Renal cortex interstitium (tissue), 11 donors: ENCODE measurements at regions not wholly inside any gene's neighbourhood (a gene's known extent, or its start where the extent isn't known, plus 50 kb on each side); places are given as distances from the start of the nearest gene placed in this dataset.
"Not testable (repeated sequence)": the region's sequence is repeated elsewhere in the genome, so short reads cannot be mapped to it uniquely, and the experiment has no call there.

Source experiments
- DNase-seq, 11 donors: peaks; one replicate each; pipeline ENCODE4 v3.0.0-alpha.2; 2013; ENCODE audit warnings: low read depth in 9 of 11, low spot score in 4 of 11; ENCODE audit errors: extremely low read depth in 1 of 11

GRCh38 chr1:82391712-82392111 lies 591.0 kb downstream of the ADGRL2 start:
- no peak for DNase-seq

- DNase-seq, result no peak
Observed at GRCh38 chr1:82390627-82391026, 589.9 kb downstream of the ADGRL2 start.

GRCh38 chr1:82388679-82389078 lies 587.9 kb downstream of the ADGRL2 start:
- no peak for DNase-seq

- DNase-seq, result no peak
Observed at GRCh38 chr1:82387012-82387366, 586.3 kb downstream of the ADGRL2 start.

GRCh38 chr1:82386365-82387011 lies 585.8 kb downstream of the ADGRL2 start:
- no peak for DNase-seq

- no peak for DNase-seq
Observed at GRCh38 chr1:82384776-82385175, 584.0 kb downstream of the ADGRL2 start.

GRCh38 chr1:82377201-82377884 lies 576.6 kb downstream of the ADGRL2 start:
- no peak for DNase-seq

GRCh38 chr1:82373710-82374109 lies 573.0 kb downstream of the ADGRL2 start:
- no peak for DNase-seq

- DNase-seq, result no peak
Observed at GRCh38 chr1:82371844-82372498, 571.2 kb downstream of the ADGRL2 start.

GRCh38 chr1:82367456-82367855 lies 566.7 kb downstream of the ADGRL2 start:
- DNase-seq, result no peak

- DNase-seq, result no peak
Observed at GRCh38 chr1:82366689-82367088, 566.0 kb downstream of the ADGRL2 start.

GRCh38 chr1:82359541-82359940 lies 558.8 kb downstream of the ADGRL2 start:
- DNase-seq, result not testable (repeated sequence)

GRCh38 chr1:82358706-82359105 lies 558.0 kb downstream of the ADGRL2 start:
- DNase-seq, result not testable (repeated sequence)

GRCh38 chr1:82354546-82354945 lies 553.8 kb downstream of the ADGRL2 start:
- not testable (repeated sequence) for DNase-seq

- DNase-seq, result no peak
Observed at GRCh38 chr1:82348487-82348886, 547.8 kb downstream of the ADGRL2 start.

- DNase-seq, result no peak
Observed at GRCh38 chr1:82346141-82346540, 545.4 kb downstream of the ADGRL2 start.

GRCh38 chr1:82343381-82343780 lies 542.6 kb downstream of the ADGRL2 start:
- peak in 1 of 11 donors; percentile 4 for DNase-seq

GRCh38 chr1:82337635-82338034 lies 536.9 kb downstream of the ADGRL2 start:
- DNase-seq, result no peak

GRCh38 chr1:82330330-82330729 lies 529.6 kb downstream of the ADGRL2 start:
- DNase-seq, result no peak

GRCh38 chr1:82329226-82329625 lies 528.5 kb downstream of the ADGRL2 start:
- DNase-seq, result no peak
